ENCODE measurements at regions not wholly inside any gene's neighbourhood (a gene's known extent, or its start where the extent isn't known, plus 50 kb on each side); places are given as distances from the start of the nearest gene placed in this dataset.

GRCh38 chr4:111712093-111712677, 433.1 kb upstream of the FAM241A start:
- DNase-seq (ENCODE audit: insufficient read length, low spot score) (no peak), FAIRE-seq (no peak)
- TF ChIP-seq TAF1 (IDR thresholded peaks at IDR 0.05; ENCODE audit: low read depth, low read length) (no peak), POLR2A (IDR thresholded peaks at IDR 0.05; ENCODE audit: low read depth, low read length) (no peak), SPI1 (IDR thresholded peaks at IDR 0.05; ENCODE audit: low read depth, low read length) (no peak)

DNA sequence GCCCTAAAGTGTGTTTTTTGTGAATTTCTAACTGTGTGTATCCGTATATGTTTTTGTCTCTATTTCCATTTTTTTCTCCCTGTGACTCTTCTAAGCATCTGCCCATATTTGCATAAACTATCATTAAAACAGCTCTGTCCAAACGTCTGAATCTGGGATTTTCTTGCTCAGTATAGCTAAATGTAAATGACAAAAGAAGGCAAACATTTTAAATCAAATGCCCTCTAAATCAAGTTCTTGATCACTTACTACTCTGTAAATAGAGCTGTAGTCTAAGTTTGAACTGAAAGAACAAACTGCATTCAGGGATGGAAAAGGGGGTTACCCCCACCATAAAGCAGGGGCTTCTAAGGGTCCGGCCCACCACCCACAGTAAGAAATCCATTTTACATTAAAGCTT, 432.0 kb upstream of the FAM241A start:
- TF ChIP-seq POLR2AphosphoS5 (IDR thresholded peaks at IDR 0.05; ENCODE audit: low read depth, low read length) (no peak), POU2F2 (IDR thresholded peaks at IDR 0.05; ENCODE audit: low read depth, low read length) (no peak), TAF1 (IDR thresholded peaks at IDR 0.05; ENCODE audit: low read depth, low read length) (no peak), PAX5 (IDR thresholded peaks at IDR 0.05; ENCODE audit: insufficient read depth, low read length, severe bottlenecking) (no peak), SPI1 (IDR thresholded peaks at IDR 0.05; ENCODE audit: low read depth, low read length) (no peak), POLR2A (IDR thresholded peaks at IDR 0.05; ENCODE audit: low read depth, low read length) (no peak)
- DNase-seq (ENCODE audit: insufficient read length, low spot score) (no peak), FAIRE-seq (no peak)

DNA sequence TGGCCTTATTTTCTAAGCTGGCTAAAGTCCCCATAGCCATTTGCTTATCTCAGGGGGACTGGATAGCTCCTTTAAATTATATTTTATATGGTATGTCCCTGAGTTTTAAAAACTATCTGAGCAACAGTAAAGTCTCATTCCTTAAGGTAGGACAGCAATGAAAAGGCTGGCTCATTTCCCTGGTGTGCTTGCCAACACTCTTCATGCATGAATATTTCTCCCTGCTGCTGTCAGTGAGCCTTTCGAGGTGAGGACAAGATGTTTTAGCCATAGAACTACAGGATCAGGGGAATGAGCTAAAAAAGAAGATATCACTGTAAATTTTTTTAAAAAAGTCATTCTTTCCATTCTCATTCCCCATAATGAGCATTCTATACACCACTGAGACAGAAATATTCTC, 427.3 kb upstream of the FAM241A start:
- FAIRE-seq (no peak), DNase-seq (ENCODE audit: insufficient read length, low spot score) (no peak)
- TF ChIP-seq PAX5 (IDR thresholded peaks at IDR 0.05; ENCODE audit: insufficient read depth, low read length, severe bottlenecking): no peak
- no peak for TF ChIP-seq SPI1 (IDR thresholded peaks at IDR 0.05; ENCODE audit: low read depth, low read length)
- TF ChIP-seq TAF1 (IDR thresholded peaks at IDR 0.05; ENCODE audit: low read depth, low read length): no peak
- TF ChIP-seq POU2F2 (IDR thresholded peaks at IDR 0.05; ENCODE audit: low read depth, low read length): no peak
- TF ChIP-seq POLR2AphosphoS5 (IDR thresholded peaks at IDR 0.05; ENCODE audit: low read depth, low read length): no peak
- TF ChIP-seq POLR2A (IDR thresholded peaks at IDR 0.05; ENCODE audit: low read depth, low read length): no peak

DNA sequence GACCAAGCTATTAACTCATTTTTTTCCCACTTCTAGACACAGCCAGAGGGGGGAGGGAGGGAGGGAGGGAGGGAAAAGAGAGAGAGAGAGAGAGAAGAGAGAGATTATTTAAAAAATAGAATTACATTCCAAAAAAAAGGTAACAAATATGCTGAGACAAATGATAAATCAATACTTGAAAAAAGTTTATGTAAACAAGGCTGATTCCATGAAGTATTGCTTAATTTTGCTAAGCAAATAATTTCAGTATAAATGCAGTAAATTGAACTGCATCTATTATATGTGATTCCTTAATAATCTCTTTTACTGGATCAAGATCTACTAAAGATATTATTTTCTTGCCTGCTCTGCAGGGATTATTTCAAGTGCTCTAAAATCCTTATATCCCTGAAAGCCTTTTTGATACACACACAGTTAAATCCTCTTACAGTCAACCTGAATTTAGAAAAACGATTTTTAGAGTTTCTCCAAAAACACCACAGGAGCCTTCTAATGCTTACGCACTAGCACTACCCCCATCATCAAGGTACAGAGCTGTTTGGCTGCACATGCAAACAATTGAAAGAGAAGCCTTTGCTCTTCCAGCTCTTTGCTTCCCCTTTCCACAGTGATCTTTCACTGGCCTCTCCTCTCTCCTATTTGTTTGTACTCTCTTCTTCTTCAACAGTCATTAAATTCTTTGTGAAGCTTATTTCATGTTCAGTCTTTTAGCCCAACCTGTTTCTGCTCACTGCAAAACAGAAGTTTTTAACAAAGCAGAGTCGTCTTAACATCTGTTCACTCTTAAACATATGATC, 426.3 kb upstream of the FAM241A start:
- FAIRE-seq: no peak
- TF ChIP-seq POLR2AphosphoS5 (IDR thresholded peaks at IDR 0.05; ENCODE audit: low read depth, low read length) (no peak), PAX5 (IDR thresholded peaks at IDR 0.05; ENCODE audit: insufficient read depth, low read length, severe bottlenecking) (no peak), SPI1 (IDR thresholded peaks at IDR 0.05; ENCODE audit: low read depth, low read length) (no peak), POU2F2 (IDR thresholded peaks at IDR 0.05; ENCODE audit: low read depth, low read length) (no peak), POLR2A (IDR thresholded peaks at IDR 0.05; ENCODE audit: low read depth, low read length) (no peak), TAF1 (IDR thresholded peaks at IDR 0.05; ENCODE audit: low read depth, low read length) (no peak)
- DNase-seq (ENCODE audit: insufficient read length, low spot score): no peak

DNA sequence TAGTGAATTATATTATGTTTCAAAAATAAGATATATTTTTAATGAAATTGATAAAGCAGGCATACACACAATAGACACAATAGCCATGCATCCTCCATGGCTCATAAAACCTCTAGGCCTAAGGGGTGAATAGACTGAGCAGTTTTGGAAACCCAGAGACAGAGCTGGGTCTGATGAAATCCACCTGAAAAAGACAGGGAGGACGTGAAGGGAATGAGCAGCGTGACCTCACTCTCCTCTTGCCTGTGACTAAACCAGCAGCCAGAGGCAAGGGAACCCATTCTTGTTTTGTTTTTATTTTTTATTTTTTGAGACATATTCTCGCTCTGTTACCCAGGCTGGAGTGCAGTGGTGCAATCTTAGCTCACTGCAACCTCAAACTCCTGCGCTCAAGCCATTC, 424.4 kb upstream of the FAM241A start:
- TF ChIP-seq POU2F2 (IDR thresholded peaks at IDR 0.05; ENCODE audit: low read depth, low read length): no peak
- DNase-seq (ENCODE audit: insufficient read length, low spot score) (no peak), FAIRE-seq (no peak)

DNA sequence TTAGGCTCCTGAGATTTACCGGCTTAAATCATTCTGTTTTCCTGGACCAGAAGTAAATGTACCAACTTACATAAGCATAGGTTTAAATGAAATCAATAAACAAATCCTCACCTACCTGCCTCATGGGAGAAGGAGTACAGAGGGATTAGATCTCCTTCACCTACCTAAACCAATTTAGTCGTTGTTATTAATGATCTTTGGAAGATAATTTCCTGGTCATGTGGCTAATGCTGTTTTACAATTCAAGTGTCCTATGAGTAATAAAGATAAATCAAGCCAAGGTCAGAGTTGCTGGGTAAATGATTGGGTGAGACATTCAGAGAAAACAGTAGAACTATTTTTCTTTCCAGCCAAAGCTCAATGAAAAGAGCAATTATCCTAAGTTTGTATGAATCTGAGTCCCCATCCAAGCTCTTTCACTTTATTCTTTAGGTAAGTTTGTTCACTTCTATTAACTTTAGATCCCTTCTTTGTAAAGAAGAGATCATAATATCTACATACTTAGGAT, 423.0 kb upstream of the FAM241A start:
- no peak for DNase-seq (ENCODE audit: insufficient read length, low spot score)
- TF ChIP-seq SPI1 (IDR thresholded peaks at IDR 0.05; ENCODE audit: low read depth, low read length): no peak
- no peak for FAIRE-seq

GRCh38 chr4:111736516-111736915, 408.7 kb upstream of the FAM241A start:
- no peak for FAIRE-seq
- DNase-seq (ENCODE audit: insufficient read length, low spot score): no peak
- no peak for TF ChIP-seq SPI1 (IDR thresholded peaks at IDR 0.05; ENCODE audit: low read depth, low read length)
- TF ChIP-seq POLR2AphosphoS5 (IDR thresholded peaks at IDR 0.05; ENCODE audit: low read depth, low read length): no peak
- TF ChIP-seq POU2F2 (IDR thresholded peaks at IDR 0.05; ENCODE audit: low read depth, low read length): no peak
- no peak for TF ChIP-seq TAF1 (IDR thresholded peaks at IDR 0.05; ENCODE audit: low read depth, low read length)
- TF ChIP-seq POLR2A (IDR thresholded peaks at IDR 0.05; ENCODE audit: low read depth, low read length): no peak
- no peak for TF ChIP-seq PAX5 (IDR thresholded peaks at IDR 0.05; ENCODE audit: insufficient read depth, low read length, severe bottlenecking)

- FAIRE-seq (no peak), DNase-seq (ENCODE audit: insufficient read length, low spot score) (no peak)
- TF ChIP-seq POLR2AphosphoS5 (IDR thresholded peaks at IDR 0.05; ENCODE audit: low read depth, low read length) (no peak), POU2F2 (IDR thresholded peaks at IDR 0.05; ENCODE audit: low read depth, low read length) (no peak), PAX5 (IDR thresholded peaks at IDR 0.05; ENCODE audit: insufficient read depth, low read length, severe bottlenecking) (no peak), SPI1 (IDR thresholded peaks at IDR 0.05; ENCODE audit: low read depth, low read length) (no peak), POLR2A (IDR thresholded peaks at IDR 0.05; ENCODE audit: low read depth, low read length) (no peak), TAF1 (IDR thresholded peaks at IDR 0.05; ENCODE audit: low read depth, low read length) (no peak)
Measured at GRCh38 chr4:111744847-111745246, 400.4 kb upstream of the FAM241A start.

DNA sequence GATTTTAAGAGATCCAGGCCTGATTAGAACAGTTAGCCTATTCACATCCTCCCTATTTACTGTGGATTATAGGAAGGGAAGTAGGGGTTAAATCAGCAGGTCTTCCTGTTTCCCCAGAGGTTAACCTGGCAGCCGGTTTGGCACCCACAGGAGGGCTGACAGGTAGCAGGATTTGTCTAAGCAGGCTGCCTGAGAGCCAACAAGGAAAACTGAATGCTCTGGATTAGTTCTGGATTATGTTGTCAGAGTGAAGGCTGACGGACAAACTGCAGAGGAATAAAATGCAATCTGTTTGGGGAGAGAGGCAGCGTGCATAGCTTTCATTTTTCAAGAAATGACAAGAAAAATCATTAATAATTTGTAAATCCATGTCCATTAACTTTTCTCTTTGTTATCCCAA, 397.1 kb upstream of the FAM241A start:
- FAIRE-seq (no peak), DNase-seq (ENCODE audit: insufficient read length, low spot score) (no peak)
- no peak for TF ChIP-seq POU2F2 (IDR thresholded peaks at IDR 0.05; ENCODE audit: low read depth, low read length)
- no peak for TF ChIP-seq TAF1 (IDR thresholded peaks at IDR 0.05; ENCODE audit: low read depth, low read length)
- no peak for TF ChIP-seq SPI1 (IDR thresholded peaks at IDR 0.05; ENCODE audit: low read depth, low read length)
- TF ChIP-seq PAX5 (IDR thresholded peaks at IDR 0.05; ENCODE audit: insufficient read depth, low read length, severe bottlenecking): no peak
- no peak for TF ChIP-seq POLR2A (IDR thresholded peaks at IDR 0.05; ENCODE audit: low read depth, low read length)
- no peak for TF ChIP-seq POLR2AphosphoS5 (IDR thresholded peaks at IDR 0.05; ENCODE audit: low read depth, low read length)

GRCh38 chr4:111754003-111754402, 391.3 kb upstream of the FAM241A start:
- no peak for TF ChIP-seq SPI1 (IDR thresholded peaks at IDR 0.05; ENCODE audit: low read depth, low read length)
- no peak for TF ChIP-seq TAF1 (IDR thresholded peaks at IDR 0.05; ENCODE audit: low read depth, low read length)
- no peak for TF ChIP-seq PAX5 (IDR thresholded peaks at IDR 0.05; ENCODE audit: insufficient read depth, low read length, severe bottlenecking)
- TF ChIP-seq POLR2A (IDR thresholded peaks at IDR 0.05; ENCODE audit: low read depth, low read length): no peak
- TF ChIP-seq POU2F2 (IDR thresholded peaks at IDR 0.05; ENCODE audit: low read depth, low read length): no peak
- TF ChIP-seq POLR2AphosphoS5 (IDR thresholded peaks at IDR 0.05; ENCODE audit: low read depth, low read length): no peak
- FAIRE-seq (no peak), DNase-seq (ENCODE audit: insufficient read length, low spot score) (no peak)
